HEK293 (cell line): ENCODE measurements at regions not wholly inside any gene's neighbourhood (a gene's known extent, or its start where the extent isn't known, plus 50 kb on each side); places are given as distances from the start of the nearest gene placed in this dataset.

Source experiments
- SP2 ChIP-seq: fragments of 450-650 bp; formaldehyde crosslinking; IDR thresholded peaks from 2 replicates; pipeline ENCODE4 v1.5.1; 2016; ENCODE audit warnings: missing biosample characterization, missing genetic modification characterization
- ZNF221 ChIP-seq: fragments of 450-650 bp; formaldehyde crosslinking; IDR thresholded peaks from 2 replicates; pipeline ENCODE4 v1.5.1; 2017; ENCODE audit warnings: missing biosample characterization, missing genetic modification characterization, borderline replicate concordance
- ZNF274 ChIP-seq, 2 experiments: fragments of 200-500 bp in 1 of 2; fragments of 450-650 bp in 1 of 2; sonication (Bioruptor generic) in 1 of 2; formaldehyde crosslinking in 1 of 2; IDR thresholded peaks; 2 replicates each; pipeline versions ENCODE4 v1.5.1 to v1.6.1; 2014 to 2016; ENCODE audit warnings: borderline replicate concordance in 1 of 2, inconsistent platforms in 1 of 2, low read length in 1 of 2, missing biosample characterization in 1 of 2, missing genetic modification characterization in 1 of 2
- TF ChIP-seq, protein P1 (sequence below): fragments of 450-650 bp; IDR thresholded peaks from 2 replicates; pipeline ENCODE4 v1.5.1; 2018; ENCODE audit warnings: missing biosample characterization, missing genetic modification characterization

- TF ChIP-seq, protein P1, sequence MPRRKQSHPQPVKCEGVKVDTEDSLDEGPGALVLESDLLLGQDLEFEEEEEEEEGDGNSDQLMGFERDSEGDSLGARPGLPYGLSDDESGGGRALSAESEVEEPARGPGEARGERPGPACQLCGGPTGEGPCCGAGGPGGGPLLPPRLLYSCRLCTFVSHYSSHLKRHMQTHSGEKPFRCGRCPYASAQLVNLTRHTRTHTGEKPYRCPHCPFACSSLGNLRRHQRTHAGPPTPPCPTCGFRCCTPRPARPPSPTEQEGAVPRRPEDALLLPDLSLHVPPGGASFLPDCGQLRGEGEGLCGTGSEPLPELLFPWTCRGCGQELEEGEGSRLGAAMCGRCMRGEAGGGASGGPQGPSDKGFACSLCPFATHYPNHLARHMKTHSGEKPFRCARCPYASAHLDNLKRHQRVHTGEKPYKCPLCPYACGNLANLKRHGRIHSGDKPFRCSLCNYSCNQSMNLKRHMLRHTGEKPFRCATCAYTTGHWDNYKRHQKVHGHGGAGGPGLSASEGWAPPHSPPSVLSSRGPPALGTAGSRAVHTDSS, result no peak
- TF ChIP-seq ZNF221 (tag by site-specific recombination), result no peak
- TF ChIP-seq ZNF274 (IDR thresholded peaks at IDR 0.05; ENCODE audit: low read length), result no peak
- no peak for TF ChIP-seq ZNF274 (tag by site-specific recombination; IDR thresholded peaks at IDR 0.05; ENCODE audit: borderline replicate concordance)
- no peak for TF ChIP-seq SP2 (tag by site-specific recombination)
Observed at GRCh38 chr1:82752046-82752445, 951.3 kb downstream of the ADGRL2 start.
